OCI-LY1 (cell line): ENCODE measurements at regions not wholly inside any gene's neighbourhood (a gene's known extent, or its start where the extent isn't known, plus 50 kb on each side); places are given as distances from the start of the nearest gene placed in this dataset.

Experiments
- H2AFZ ChIP-seq: fragments of 200-600 bp; sonication (generic), shearing (Covaris generic); 2 replicates; pipeline ENCODE4 v1.6.0; 2014; ENCODE audit warnings: antibody characterized with exemption, mild to moderate bottlenecking, low read length
- H3F3A ChIP-seq: fragments of 200-600 bp; sonication (generic), shearing (Covaris generic); 2 replicates; pipeline ENCODE4 v1.6.0; 2014; ENCODE audit warnings: mild to moderate bottlenecking, antibody characterized with exemption, low read length, moderate library complexity; ENCODE audit not compliant: insufficient read depth
- H3K27ac ChIP-seq: fragments of 200-600 bp; sonication (generic); 2 replicates; pipeline ENCODE4 v1.5.1; 2014; ENCODE audit warnings: low read length, mixed run types, mild to moderate bottlenecking, low read depth; ENCODE audit not compliant: poor library complexity, severe bottlenecking
- H3K27me3 ChIP-seq: fragments of 200-600 bp; sonication (generic); 2 replicates; pipeline ENCODE4 v1.6.0; 2014; ENCODE audit warnings: antibody characterized with exemption, mild to moderate bottlenecking, low read length, moderate library complexity; ENCODE audit not compliant: insufficient read depth
- H3K36me3 ChIP-seq: fragments of 200-600 bp; sonication (generic); 2 replicates; pipeline ENCODE4 v1.6.1; 2014; ENCODE audit warnings: mild to moderate bottlenecking, antibody characterized with exemption, low read length, moderate library complexity, mixed read lengths; ENCODE audit not compliant: insufficient read depth
- H3K4me1 ChIP-seq: fragments of 200-600 bp; sonication (generic); 2 replicates; pipeline ENCODE4 v1.5.1; 2014; ENCODE audit warnings: mild to moderate bottlenecking, low read length, moderate library complexity; ENCODE audit not compliant: insufficient read depth, severe bottlenecking
- H3K4me2 ChIP-seq: fragments of 200-600 bp; sonication (generic), shearing (Covaris generic); 2 replicates; pipeline ENCODE4 v1.6.1; 2014; ENCODE audit warnings: low read length
- H3K4me3 ChIP-seq: fragments of 200-600 bp; sonication (generic); 2 replicates; pipeline ENCODE4 v1.5.1; 2014; ENCODE audit warnings: low read length, low read depth, mild to moderate bottlenecking, mixed read lengths; ENCODE audit not compliant: poor library complexity, severe bottlenecking
- H3K79me2 ChIP-seq: fragments of 200-600 bp; shearing (Covaris generic); 2 replicates; pipeline ENCODE4 v1.6.1; 2016; ENCODE audit warnings: mixed run types, low read length, mixed read lengths; ENCODE audit not compliant: insufficient read depth
- H3K9ac ChIP-seq: fragments of 200-600 bp; sonication (generic), shearing (Covaris generic); 2 replicates; pipeline ENCODE4 v1.6.1; 2014; ENCODE audit warnings: mild to moderate bottlenecking, low read length, mixed read lengths
- H3K9me2 ChIP-seq: fragments of 200-600 bp; sonication (generic), shearing (Covaris generic); 2 replicates; pipeline ENCODE4 v1.6.1; 2014; ENCODE audit warnings: low read depth, mild to moderate bottlenecking, low read length, mixed read lengths
- H3K9me3 ChIP-seq: fragments of 200-600 bp; shearing (Covaris generic); 2 replicates; pipeline ENCODE4 v1.6.1; 2014; ENCODE audit warnings: low read length, mixed read lengths
- H4K20me1 ChIP-seq: fragments of 200-600 bp; sonication (generic), shearing (Covaris generic); 2 replicates; pipeline ENCODE4 v1.6.0; 2016; ENCODE audit warnings: mild to moderate bottlenecking, low read length; ENCODE audit not compliant: insufficient read depth
- CTCF ChIP-seq: fragments of 200-600 bp; sonication (generic), shearing (Covaris generic); IDR thresholded peaks from 2 replicates; pipeline ENCODE4 v1.5.1; 2017; ENCODE audit warnings: mild to moderate bottlenecking, antibody characterized with exemption, low read length, moderate library complexity, mixed read lengths
- EZH2 ChIP-seq: fragments of 200-600 bp; sonication (generic), shearing (Covaris generic); IDR thresholded peaks from 2 replicates; pipeline ENCODE4 v1.8.0; 2017; ENCODE audit warnings: borderline replicate concordance, mixed run types, mild to moderate bottlenecking, antibody characterized with exemption, low read length, moderate library complexity, mixed read lengths

GRCh38 chr7:41193738-41194282, 509.1 kb downstream of the INHBA start:
- H3K9ac ChIP-seq, result no peak overlapping the region
- H3K9me3 ChIP-seq, result no peaks in the 10 kb centered on the region
- H3K27ac ChIP-seq, result no peak overlapping the region
- no peaks in the 10 kb centered on the region for H3K36me3 ChIP-seq
- no peaks in the 10 kb centered on the region for H3K9me2 ChIP-seq
- H3K4me3 ChIP-seq, result no peak overlapping the region
- no peaks in the 10 kb centered on the region for H3K27me3 ChIP-seq
- no peak for TF ChIP-seq CTCF
- no peak for TF ChIP-seq EZH2
- no peaks in the 10 kb centered on the region for H3K4me1 ChIP-seq
- no peak overlapping the region for H2AFZ ChIP-seq
- H3K4me2 ChIP-seq, result no peak overlapping the region
- no peaks in the 10 kb centered on the region for H4K20me1 ChIP-seq
- H3F3A ChIP-seq, result no peaks in the 10 kb centered on the region
- no peaks in the 10 kb centered on the region for H3K79me2 ChIP-seq

DNA sequence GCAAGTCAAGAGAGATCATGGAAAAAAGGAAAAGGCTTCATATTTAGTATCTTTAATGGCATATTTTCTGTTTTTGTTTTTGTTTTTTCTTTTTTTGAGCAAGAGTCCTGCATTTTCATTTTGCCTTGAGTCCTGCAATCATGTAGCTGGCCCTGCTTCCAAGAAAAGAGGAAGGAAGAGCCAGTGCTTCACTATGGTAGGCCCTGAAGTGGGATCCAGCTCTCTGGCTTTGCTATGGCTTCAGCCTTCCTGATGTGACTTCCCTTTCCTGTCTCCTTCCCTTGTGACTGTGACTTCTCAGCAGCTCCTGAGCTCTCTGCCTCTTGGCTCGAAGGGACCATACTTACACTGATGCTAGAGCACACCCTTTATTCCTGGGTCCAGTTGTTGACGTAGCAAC, 512.3 kb downstream of the INHBA start:
- Histone ChIP-seq H3K79me2 (no peaks in the 10 kb centered on the region), H3K27me3 (no peaks in the 10 kb centered on the region), H3K4me1 (no peaks in the 10 kb centered on the region), H3K9me3 (no peaks in the 10 kb centered on the region), H3K9me2 (no peaks in the 10 kb centered on the region), H2AFZ (no peak overlapping the region), H3K4me2 (no peak overlapping the region), H3K4me3 (no peak overlapping the region), H3K36me3 (no peaks in the 10 kb centered on the region), H4K20me1 (no peaks in the 10 kb centered on the region), H3K27ac (no peak overlapping the region), H3K9ac (no peak overlapping the region), H3F3A (no peaks in the 10 kb centered on the region)
- TF ChIP-seq EZH2 (no peak), CTCF (no peak)

DNA sequence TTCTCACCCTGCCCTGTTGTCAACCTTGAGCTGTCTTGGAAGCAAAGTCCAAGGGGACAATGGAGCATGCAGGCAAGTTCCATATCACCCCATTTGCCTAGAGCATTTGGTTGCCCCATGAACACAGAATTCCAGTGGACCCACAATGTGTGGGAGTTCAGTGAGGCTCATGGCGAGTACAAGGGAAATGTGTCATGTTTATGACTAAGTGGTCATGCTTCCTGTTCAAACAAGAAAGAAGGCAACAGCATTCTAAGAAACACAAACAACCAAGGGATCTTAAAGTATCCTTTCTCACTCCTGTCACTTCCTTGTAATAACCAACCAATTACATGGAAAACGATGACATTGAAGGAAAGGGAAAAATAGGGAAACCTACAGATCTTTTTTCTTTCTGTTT, 513.0 kb downstream of the INHBA start:
- no peaks in the 10 kb centered on the region for H4K20me1 ChIP-seq
- no peak overlapping the region for H3K4me3 ChIP-seq
- H3K4me2 ChIP-seq, result no peak overlapping the region
- H3K27me3 ChIP-seq, result no peaks in the 10 kb centered on the region
- no peaks in the 10 kb centered on the region for H3K4me1 ChIP-seq
- H3K9me2 ChIP-seq, result no peaks in the 10 kb centered on the region
- no peak overlapping the region for H3K27ac ChIP-seq
- no peak overlapping the region for H2AFZ ChIP-seq
- H3K79me2 ChIP-seq, result no peaks in the 10 kb centered on the region
- H3K9ac ChIP-seq, result no peak overlapping the region
- no peaks in the 10 kb centered on the region for H3K9me3 ChIP-seq
- no peak for TF ChIP-seq CTCF
- H3K36me3 ChIP-seq, result no peaks in the 10 kb centered on the region
- H3F3A ChIP-seq, result no peaks in the 10 kb centered on the region
